Naive thymus-derived CD8-positive, alpha-beta T cell (primary cell): ENCODE measurements at regions not wholly inside any gene's neighbourhood (a gene's known extent, or its start where the extent isn't known, plus 50 kb on each side); places are given as distances from the start of the nearest gene placed in this dataset.

Experiments
- ATAC-seq, 2 donors: fragments of 150-1000 bp; cut with Tn5 transposase in 1 of 2; sonication (Bioruptor Pico), chemical (Tn5 transposase) in 1 of 2; 1 replicate in 1 of 2; 2 replicates in 1 of 2; pipeline ENCODE4 v1.10.0; 2021; ENCODE audit warnings: mild to moderate bottlenecking in 2 of 2, moderate library complexity in 2 of 2
- POLR2A ChIA-PET: fragments of 350-600 bp; sonication (Branson Sonifier 250); formaldehyde crosslinking; loops from one replicate; lab custom pipeline; 2021; ENCODE audit warnings: antibody characterized with exemption; lab: Charles Lee
- DNase-seq, 10 donors: peaks; one replicate each; pipeline versions ENCODE4 v3.0.0 to v3.0.0-alpha.2; 2020 to 2022
- H3K27ac Mint-ChIP-seq, 10 donors: one replicate each; pipeline ENCODE4 v1.8.0; 2020 to 2022; ENCODE audit warnings: mild to moderate bottlenecking in 10 of 10, mixed read lengths in 10 of 10, moderate library complexity in 4 of 10, inconsistent platforms in 1 of 10
- H3K27me3 Mint-ChIP-seq, 5 donors: one replicate each; pipeline ENCODE4 v1.8.0; 2021 to 2022; ENCODE audit warnings: mixed read lengths in 5 of 5
- H3K36me3 Mint-ChIP-seq, 3 donors: one replicate each; pipeline ENCODE4 v1.8.0; 2020 to 2022; ENCODE audit warnings: mixed read lengths in 3 of 3, mild to moderate bottlenecking in 2 of 3, inconsistent platforms in 1 of 3
- H3K4me1 Mint-ChIP-seq, 4 donors: one replicate each; pipeline ENCODE4 v1.8.0; 2021 to 2022; ENCODE audit warnings: mixed read lengths in 4 of 4
- H3K4me3 Mint-ChIP-seq, 10 donors: one replicate each; pipeline ENCODE4 v1.8.0; 2020 to 2022; ENCODE audit warnings: mild to moderate bottlenecking in 10 of 10, mixed read lengths in 10 of 10, moderate library complexity in 6 of 10, inconsistent platforms in 1 of 10
- H3K9me3 Mint-ChIP-seq, 9 donors: one replicate each; pipeline ENCODE4 v1.8.0; 2020 to 2022; ENCODE audit warnings: mixed read lengths in 9 of 9, mild to moderate bottlenecking in 3 of 9, inconsistent platforms in 1 of 9, moderate library complexity in 1 of 9
- microRNA-seq: library from miRNA; unstranded; fragments of <30 nt; microRNA quantifications from one replicate; pipeline ENCODE4 v1.2.0, GENCODE V29; 2022; ENCODE audit warnings: borderline microRNAs expressed

DNA sequence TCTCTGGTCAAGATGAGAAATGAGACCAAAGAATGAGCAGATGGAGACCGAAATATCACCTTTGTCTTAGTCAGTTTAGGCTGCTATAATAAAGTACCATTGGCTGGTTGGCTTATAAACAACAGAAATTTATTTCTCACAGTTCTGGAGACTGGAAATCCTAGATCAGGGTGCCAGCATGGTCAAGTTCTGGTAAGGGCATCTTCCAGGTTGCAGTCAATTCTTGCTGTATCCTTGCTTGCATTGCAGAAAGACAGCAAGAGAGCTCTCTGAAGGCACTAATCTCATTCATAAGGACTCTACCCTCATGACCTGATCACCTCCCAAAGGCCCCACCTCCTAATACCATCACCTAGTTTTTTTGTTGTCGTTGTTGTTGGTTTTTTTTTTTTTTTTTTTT is 52.7 kb upstream of the MKLN1 start:
- DNase-seq (no peak), ATAC-seq (no peak)
- POLR2A ChIA-PET: interaction anchor here (0.7 kb wide), 2 partner anchors 95 to 380 kb away, joined by 3 to 4 read pairs; no protein-coding TSS in a partner anchor
- Mint-ChIP-seq H3K27ac (no peak overlapping the region), H3K4me3 (no peak overlapping the region), H3K36me3 (no peaks in the 10 kb centered on the region), H3K9me3 (peaks cover 0 to 2% (median 0%) of the 10 kb centered on the region in 9 donors), H3K27me3 (peaks cover 0 to 1% (median 0%) of the 10 kb centered on the region in 5 donors), H3K4me1 (no peaks in the 10 kb centered on the region)

DNA sequence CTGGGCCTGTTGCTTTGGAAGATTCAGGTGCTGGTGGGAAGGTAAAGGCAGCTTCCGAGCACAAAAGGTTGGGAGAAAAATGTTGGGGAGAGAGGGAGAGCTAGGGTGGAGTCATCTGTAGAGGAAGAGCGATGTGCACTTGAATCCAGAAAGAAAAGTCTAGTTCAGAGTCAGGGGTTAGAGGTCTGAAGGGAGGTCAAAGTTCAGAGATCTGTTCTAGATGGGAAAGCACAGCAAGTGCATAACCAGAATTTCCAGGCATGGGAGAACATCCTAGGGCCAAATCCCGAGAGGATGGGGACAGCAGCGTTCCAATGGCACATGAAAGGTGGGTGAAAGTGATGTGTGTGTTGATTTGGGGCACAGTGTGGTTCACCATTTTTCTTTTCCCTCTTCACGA is 51.5 kb upstream of the MKLN1 start:
- peaks cover 0 to 1% (median 0%) of the 10 kb centered on the region in 5 donors for H3K27me3 Mint-ChIP-seq
- no peak overlapping the region for H3K27ac Mint-ChIP-seq
- ATAC-seq (no peak), DNase-seq (no peak)
- POLR2A ChIA-PET: no interaction called here
- H3K9me3 Mint-ChIP-seq: peaks cover 0 to 2% (median 0%) of the 10 kb centered on the region in 9 donors
- no peaks in the 10 kb centered on the region for H3K4me1 Mint-ChIP-seq
- H3K36me3 Mint-ChIP-seq: no peaks in the 10 kb centered on the region
- H3K4me3 Mint-ChIP-seq: no peak overlapping the region

DNA sequence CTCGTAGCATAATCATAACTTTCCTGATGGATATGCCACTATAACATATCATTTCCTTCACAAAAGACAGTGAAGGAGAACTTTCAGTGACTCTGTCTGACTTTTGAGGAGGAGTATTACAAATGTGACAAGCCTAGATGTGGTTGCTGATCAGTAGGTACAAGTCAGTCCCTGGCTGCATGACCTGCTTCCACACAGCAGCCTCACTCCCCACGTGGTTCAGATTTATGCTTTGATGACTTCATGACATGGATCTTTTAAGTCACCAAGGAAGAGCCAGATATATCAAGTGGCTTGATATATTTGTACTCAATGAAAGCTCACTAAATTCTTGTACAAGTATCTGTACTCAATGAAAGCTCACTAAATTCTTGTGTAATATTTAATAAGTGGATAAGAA is 50.9 kb upstream of the MKLN1 start:
- ATAC-seq: no peak
- no peak for DNase-seq
- Mint-ChIP-seq H3K36me3 (no peaks in the 10 kb centered on the region), H3K27ac (peak overlapping the region in 1 of 10 donors; percentile 52), H3K4me3 (no peak overlapping the region), H3K27me3 (peaks cover 0 to 1% (median 0%) of the 10 kb centered on the region in 5 donors), H3K9me3 (peaks cover 0 to 3% (median 0%) of the 10 kb centered on the region in 9 donors), H3K4me1 (no peaks in the 10 kb centered on the region)
- POLR2A ChIA-PET: no interaction called here

Small RNA genes lying in the stretch of these regions (microRNA-seq; reads per million reads assigned to microRNA genes)
- gene MIR29A: 60,303 reads per million, percentile 99 among the genes with 10 or more reads in this experiment
